ENCODE measurements at regions not wholly inside any gene's neighbourhood (a gene's known extent, or its start where the extent isn't known, plus 50 kb on each side); places are given as distances from the start of the nearest gene placed in this dataset.

DNA sequence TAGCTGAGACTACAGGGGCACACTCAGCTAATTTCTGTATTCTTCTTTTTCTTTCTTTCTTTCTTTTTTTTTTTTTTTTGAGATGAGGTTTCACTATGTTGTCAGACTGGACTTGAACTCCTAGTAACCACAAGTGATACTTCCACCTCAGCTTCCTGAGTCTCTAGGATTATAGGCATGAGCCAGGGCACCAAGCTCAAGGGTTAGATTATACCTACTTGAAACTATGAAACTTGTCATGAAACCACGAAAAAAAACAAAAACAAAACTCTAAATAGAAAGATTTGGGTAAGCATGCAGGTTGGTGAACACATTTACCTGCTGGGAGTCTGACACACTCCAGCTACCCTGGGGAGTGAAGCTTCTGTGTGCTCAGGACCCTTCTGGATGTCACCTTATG lies 2250.4 kb downstream of the MRPL39 start:
- H3K36me3 ChIP-seq (ENCODE audit: control insufficient read depth in 4 of 4, insufficient read depth in 4 of 4, low read length in 3 of 4), result no peaks in the 10 kb centered on the region
- WGBS (ENCODE audit: insufficient coverage), result no CpG with 5 or more reads among the region's 1 CpG
- H3K27me3 ChIP-seq (replicated peaks in 2 of 5; ENCODE audit: control insufficient read depth in 4 of 5, insufficient read depth in 5 of 5, low read length in 4 of 5), result no peaks in the 10 kb centered on the region
- no peak overlapping the region for H3K27ac ChIP-seq (ENCODE audit: insufficient read depth in 1 of 2, low read depth in 1 of 2, low read length in 2 of 2, poor library complexity in 1 of 2, severe bottlenecking in 2 of 2)
- no peaks in the 10 kb centered on the region for H3K4me1 ChIP-seq (ENCODE audit: control extremely low read depth in 1 of 4, control insufficient read depth in 4 of 4, insufficient read depth in 4 of 4, low read length in 3 of 4)
- H3K4me3 ChIP-seq (ENCODE audit: control insufficient read depth in 1 of 7, extremely low read depth in 1 of 7, insufficient read depth in 4 of 7, low read depth in 2 of 7, low read length in 6 of 7), result no peak overlapping the region
- CTCF ChIA-PET, result interaction anchor here (0.6 kb wide), 1 partner anchor 552 kb away, joined by 3 read pairs; no protein-coding TSS in a partner anchor
- H3K9me3 ChIP-seq (ENCODE audit: control extremely low read depth in 1 of 5, control insufficient read depth in 4 of 5, insufficient read depth in 2 of 5, low read depth in 1 of 5, low read length in 4 of 5), result peaks cover 0 to 1% (median 0%) of the 10 kb centered on the region in 5 experiments
- POLR2A ChIA-PET, result no interaction called here
- DNase-seq, result no peak

DNA sequence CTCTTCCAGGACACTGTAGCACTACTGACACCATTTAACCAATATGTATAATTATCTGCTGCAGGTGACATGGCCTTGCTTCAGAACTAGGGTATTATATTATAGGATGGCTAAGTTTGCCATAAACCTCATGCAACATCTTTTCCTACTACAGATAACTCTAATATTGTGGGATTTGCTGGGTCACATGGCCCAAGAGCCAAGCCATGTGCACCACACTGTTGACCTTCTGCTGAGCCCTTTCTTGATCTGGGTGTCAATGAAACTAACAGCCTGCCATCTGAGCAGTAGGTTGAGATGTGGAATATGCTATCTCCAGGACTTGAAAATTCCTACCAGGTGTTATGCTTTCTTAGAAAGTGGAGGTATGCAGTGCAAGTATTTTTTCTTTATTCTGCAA lies 2291.1 kb downstream of the MRPL39 start:
- Histone ChIP-seq H3K27me3 (replicated peaks in 2 of 5; ENCODE audit: control insufficient read depth in 4 of 5, insufficient read depth in 5 of 5, low read length in 4 of 5) (no peaks in the 10 kb centered on the region), H3K4me1 (ENCODE audit: control extremely low read depth in 1 of 4, control insufficient read depth in 4 of 4, insufficient read depth in 4 of 4, low read length in 3 of 4) (no peaks in the 10 kb centered on the region), H3K9me3 (ENCODE audit: control extremely low read depth in 1 of 5, control insufficient read depth in 4 of 5, insufficient read depth in 2 of 5, low read depth in 1 of 5, low read length in 4 of 5) (no peaks in the 10 kb centered on the region), H3K36me3 (ENCODE audit: control insufficient read depth in 4 of 4, insufficient read depth in 4 of 4, low read length in 3 of 4) (no peaks in the 10 kb centered on the region), H3K4me3 (ENCODE audit: control insufficient read depth in 1 of 7, extremely low read depth in 1 of 7, insufficient read depth in 4 of 7, low read depth in 2 of 7, low read length in 6 of 7) (no peak overlapping the region), H3K27ac (ENCODE audit: insufficient read depth in 1 of 2, low read depth in 1 of 2, low read length in 2 of 2, poor library complexity in 1 of 2, severe bottlenecking in 2 of 2) (no peak overlapping the region)
- CTCF ChIA-PET, result no interaction called here
- no peak for DNase-seq
- POLR2A ChIA-PET, result no interaction called here

DNA sequence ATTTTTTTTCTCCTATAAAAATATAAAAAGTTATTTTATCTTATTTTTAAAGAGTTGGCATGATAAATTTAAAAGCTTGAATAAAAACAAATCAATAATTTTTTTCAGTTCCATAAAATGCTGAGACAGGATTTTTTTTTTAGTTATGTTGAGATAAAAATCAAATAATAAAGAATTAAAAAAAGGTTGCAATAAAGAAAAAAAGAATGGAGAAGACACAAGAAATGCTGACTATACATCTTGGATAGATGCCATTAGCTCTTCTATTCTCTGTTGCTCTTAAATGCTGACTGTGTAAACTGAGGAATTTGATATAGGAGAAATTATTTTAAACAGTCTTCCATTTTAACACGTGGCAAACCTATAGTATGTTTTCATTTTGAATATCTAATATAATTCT lies 2298.5 kb downstream of the MRPL39 start:
- POLR2A ChIA-PET, result interaction anchor here (0.7 kb wide), 1 partner anchor 36 kb away, joined by 3 read pairs; no protein-coding TSS in a partner anchor
- no peak for DNase-seq
- Histone ChIP-seq H3K4me3 (ENCODE audit: control insufficient read depth in 1 of 7, extremely low read depth in 1 of 7, insufficient read depth in 4 of 7, low read depth in 2 of 7, low read length in 6 of 7) (no peak overlapping the region), H3K27ac (ENCODE audit: insufficient read depth in 1 of 2, low read depth in 1 of 2, low read length in 2 of 2, poor library complexity in 1 of 2, severe bottlenecking in 2 of 2) (no peak overlapping the region), H3K27me3 (replicated peaks in 2 of 5; ENCODE audit: control insufficient read depth in 4 of 5, insufficient read depth in 5 of 5, low read length in 4 of 5) (no peaks in the 10 kb centered on the region), H3K36me3 (ENCODE audit: control insufficient read depth in 4 of 4, insufficient read depth in 4 of 4, low read length in 3 of 4) (no peaks in the 10 kb centered on the region), H3K4me1 (ENCODE audit: control extremely low read depth in 1 of 4, control insufficient read depth in 4 of 4, insufficient read depth in 4 of 4, low read length in 3 of 4) (no peaks in the 10 kb centered on the region), H3K9me3 (ENCODE audit: control extremely low read depth in 1 of 5, control insufficient read depth in 4 of 5, insufficient read depth in 2 of 5, low read depth in 1 of 5, low read length in 4 of 5) (no peaks in the 10 kb centered on the region)
- CTCF ChIA-PET, result no interaction called here
- WGBS (ENCODE audit: insufficient coverage), result no CpG with 5 or more reads among the region's 1 CpG

DNA sequence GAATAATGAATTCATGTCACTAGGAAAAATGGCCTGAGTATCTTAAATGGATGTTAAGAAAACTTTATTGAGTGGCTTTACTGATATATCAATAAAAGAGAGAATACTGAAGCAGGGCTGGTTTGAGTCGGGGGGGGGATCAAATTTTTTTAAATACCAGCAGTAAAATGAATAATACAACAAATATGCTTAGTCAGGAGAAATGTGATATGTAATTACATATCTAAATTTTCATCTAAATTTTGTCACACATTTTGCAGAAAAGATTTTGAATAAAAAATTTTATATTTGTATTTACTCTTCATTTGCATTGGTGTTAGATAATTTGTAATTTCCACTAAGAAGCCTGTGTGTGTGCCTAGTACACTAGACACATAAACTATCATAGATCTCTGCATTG lies 2300.2 kb downstream of the MRPL39 start:
- Histone ChIP-seq H3K27me3 (replicated peaks in 2 of 5; ENCODE audit: control insufficient read depth in 4 of 5, insufficient read depth in 5 of 5, low read length in 4 of 5) (no peaks in the 10 kb centered on the region), H3K4me1 (ENCODE audit: control extremely low read depth in 1 of 4, control insufficient read depth in 4 of 4, insufficient read depth in 4 of 4, low read length in 3 of 4) (no peaks in the 10 kb centered on the region), H3K36me3 (ENCODE audit: control insufficient read depth in 4 of 4, insufficient read depth in 4 of 4, low read length in 3 of 4) (no peaks in the 10 kb centered on the region), H3K4me3 (ENCODE audit: control insufficient read depth in 1 of 7, extremely low read depth in 1 of 7, insufficient read depth in 4 of 7, low read depth in 2 of 7, low read length in 6 of 7) (no peak overlapping the region), H3K27ac (ENCODE audit: insufficient read depth in 1 of 2, low read depth in 1 of 2, low read length in 2 of 2, poor library complexity in 1 of 2, severe bottlenecking in 2 of 2) (no peak overlapping the region), H3K9me3 (ENCODE audit: control extremely low read depth in 1 of 5, control insufficient read depth in 4 of 5, insufficient read depth in 2 of 5, low read depth in 1 of 5, low read length in 4 of 5) (no peaks in the 10 kb centered on the region)
- WGBS (ENCODE audit: insufficient coverage), result no CpG with 5 or more reads among the region's 1 CpG
- DNase-seq, result no peak
- POLR2A ChIA-PET, result no interaction called here
- CTCF ChIA-PET, result no interaction called here

DNA sequence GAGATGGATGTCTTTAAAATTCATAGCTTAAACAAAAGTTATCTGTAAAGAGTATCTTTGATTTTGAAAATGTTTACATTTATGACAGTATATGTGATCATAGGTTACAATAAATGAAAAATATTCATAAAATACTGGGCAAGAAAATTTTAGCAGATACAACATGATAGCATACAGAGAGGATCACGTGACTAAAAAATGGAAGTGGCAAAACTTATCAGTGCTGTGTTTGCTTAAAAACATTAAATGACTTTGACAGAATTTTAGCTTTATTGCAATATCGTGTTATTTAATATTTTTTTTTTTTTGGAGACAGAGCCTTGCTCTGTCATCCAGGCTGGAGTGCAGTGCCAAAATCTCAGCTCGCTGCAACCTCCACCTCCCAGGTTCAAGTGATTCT lies 2294.1 kb downstream of the NCAM2 start:
- no peak overlapping the region for H3K4me3 ChIP-seq (ENCODE audit: control insufficient read depth in 1 of 7, extremely low read depth in 1 of 7, insufficient read depth in 4 of 7, low read depth in 2 of 7, low read length in 6 of 7)
- ChIA-PET POLR2A (interaction anchor here (0.5 kb wide), 1 partner anchor 9 kb away, joined by 3 read pairs; no protein-coding TSS in a partner anchor), CTCF (no interaction called here)
- 92% methylated on average over 2 of the region's 3 CpGs for WGBS (ENCODE audit: insufficient coverage)
- H3K4me1 ChIP-seq (ENCODE audit: control extremely low read depth in 1 of 4, control insufficient read depth in 4 of 4, insufficient read depth in 4 of 4, low read length in 3 of 4), result no peaks in the 10 kb centered on the region
- no peaks in the 10 kb centered on the region for H3K9me3 ChIP-seq (ENCODE audit: control extremely low read depth in 1 of 5, control insufficient read depth in 4 of 5, insufficient read depth in 2 of 5, low read depth in 1 of 5, low read length in 4 of 5)
- no peak for DNase-seq
- H3K27me3 ChIP-seq (replicated peaks in 2 of 5; ENCODE audit: control insufficient read depth in 4 of 5, insufficient read depth in 5 of 5, low read length in 4 of 5), result no peaks in the 10 kb centered on the region
- no peak overlapping the region for H3K27ac ChIP-seq (ENCODE audit: insufficient read depth in 1 of 2, low read depth in 1 of 2, low read length in 2 of 2, poor library complexity in 1 of 2, severe bottlenecking in 2 of 2)
- no peaks in the 10 kb centered on the region for H3K36me3 ChIP-seq (ENCODE audit: control insufficient read depth in 4 of 4, insufficient read depth in 4 of 4, low read length in 3 of 4)

DNA sequence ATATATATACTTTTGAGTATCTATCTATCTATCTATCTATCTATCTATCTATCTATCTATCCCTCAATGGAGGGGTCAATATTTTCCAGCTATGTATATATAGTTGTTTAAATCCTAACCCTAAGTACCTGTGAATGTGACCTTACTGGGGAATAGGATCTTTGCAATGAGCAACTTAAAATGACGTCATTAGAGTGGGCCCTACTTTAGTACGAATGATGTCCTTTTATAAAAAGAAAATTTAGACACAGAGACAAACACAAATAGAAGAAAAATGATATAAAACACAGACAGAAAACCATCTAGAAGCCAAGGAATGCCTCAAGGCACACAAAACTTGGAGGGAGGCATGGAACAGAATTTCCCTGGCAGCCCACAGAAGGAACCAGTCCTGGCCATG lies 2283.7 kb downstream of the NCAM2 start:
- ChIA-PET CTCF (interaction anchor here (1.7 kb wide), 1 partner anchor 15 kb away, joined by 4 read pairs; no protein-coding TSS in a partner anchor), POLR2A (no interaction called here)
- no peak overlapping the region for H3K4me3 ChIP-seq (ENCODE audit: control insufficient read depth in 1 of 7, extremely low read depth in 1 of 7, insufficient read depth in 4 of 7, low read depth in 2 of 7, low read length in 6 of 7)
- no peaks in the 10 kb centered on the region for H3K9me3 ChIP-seq (ENCODE audit: control extremely low read depth in 1 of 5, control insufficient read depth in 4 of 5, insufficient read depth in 2 of 5, low read depth in 1 of 5, low read length in 4 of 5)
- no peak for DNase-seq
- H3K36me3 ChIP-seq (ENCODE audit: control insufficient read depth in 4 of 4, insufficient read depth in 4 of 4, low read length in 3 of 4), result no peaks in the 10 kb centered on the region
- no CpG with 5 or more reads among the region's 2 CpGs for WGBS (ENCODE audit: insufficient coverage)
- H3K27me3 ChIP-seq (replicated peaks in 2 of 5; ENCODE audit: control insufficient read depth in 4 of 5, insufficient read depth in 5 of 5, low read length in 4 of 5), result no peaks in the 10 kb centered on the region
- H3K27ac ChIP-seq (ENCODE audit: insufficient read depth in 1 of 2, low read depth in 1 of 2, low read length in 2 of 2, poor library complexity in 1 of 2, severe bottlenecking in 2 of 2), result no peak overlapping the region
- no peaks in the 10 kb centered on the region for H3K4me1 ChIP-seq (ENCODE audit: control extremely low read depth in 1 of 4, control insufficient read depth in 4 of 4, insufficient read depth in 4 of 4, low read length in 3 of 4)

DNA sequence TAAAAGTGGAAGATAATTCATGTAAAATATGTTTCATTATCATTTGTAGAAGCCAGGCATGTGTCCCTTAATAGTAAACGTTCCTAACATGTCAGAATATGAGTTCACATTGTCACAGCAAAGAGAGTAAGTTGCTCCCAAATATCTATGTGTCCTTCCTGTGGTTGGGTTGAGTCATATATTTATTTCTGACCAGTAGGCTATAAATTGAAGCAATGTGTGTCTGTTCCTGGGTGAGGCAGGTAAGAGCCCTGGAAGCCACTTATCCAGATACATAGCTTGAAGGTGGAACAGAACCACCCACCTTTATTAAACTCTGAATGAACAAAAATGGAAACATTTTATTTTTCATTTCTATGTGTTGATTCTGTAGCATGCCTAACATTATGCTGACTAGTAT lies 2251.6 kb downstream of the NCAM2 start:
- Histone ChIP-seq H3K27me3 (replicated peaks in 2 of 5; ENCODE audit: control insufficient read depth in 4 of 5, insufficient read depth in 5 of 5, low read length in 4 of 5) (no peaks in the 10 kb centered on the region), H3K4me3 (ENCODE audit: control insufficient read depth in 1 of 7, extremely low read depth in 1 of 7, insufficient read depth in 4 of 7, low read depth in 2 of 7, low read length in 6 of 7) (no peak overlapping the region), H3K4me1 (ENCODE audit: control extremely low read depth in 1 of 4, control insufficient read depth in 4 of 4, insufficient read depth in 4 of 4, low read length in 3 of 4) (no peaks in the 10 kb centered on the region), H3K36me3 (ENCODE audit: control insufficient read depth in 4 of 4, insufficient read depth in 4 of 4, low read length in 3 of 4) (no peaks in the 10 kb centered on the region), H3K27ac (ENCODE audit: insufficient read depth in 1 of 2, low read depth in 1 of 2, low read length in 2 of 2, poor library complexity in 1 of 2, severe bottlenecking in 2 of 2) (no peak overlapping the region), H3K9me3 (ENCODE audit: control extremely low read depth in 1 of 5, control insufficient read depth in 4 of 5, insufficient read depth in 2 of 5, low read depth in 1 of 5, low read length in 4 of 5) (no peaks in the 10 kb centered on the region)
- no peak for DNase-seq
- WGBS (ENCODE audit: insufficient coverage), result 86% methylated on average over 1 of the region's 1 CpG
- ChIA-PET POLR2A (no interaction called here), CTCF (no interaction called here)
